H9 (cell line): ENCODE measurements at regions not wholly inside any gene's neighbourhood (a gene's known extent, or its start where the extent isn't known, plus 50 kb on each side); places are given as distances from the start of the nearest gene placed in this dataset.

ENCODE experiments used
- DNase-seq: peaks from one replicate; pipeline ENCODE4 v3.0.0-alpha.2; 2017
- H2AFZ ChIP-seq: one replicate; pipeline ENCODE4 v1.6.1; 2013; ENCODE audit warnings: mild to moderate bottlenecking, low read length, control low read depth, moderate library complexity
- H2AK5ac ChIP-seq: 2 replicates; pipeline ENCODE4 v1.6.1; 2013; ENCODE audit warnings: low read length, control low read depth, mixed read lengths; ENCODE audit not compliant: insufficient read length
- H2BK120ac ChIP-seq: one replicate; pipeline ENCODE4 v1.6.1; 2013; ENCODE audit warnings: low read depth, mild to moderate bottlenecking, low read length, control low read depth, inconsistent platforms; ENCODE audit not compliant: poor library complexity, severe bottlenecking
- H2BK12ac ChIP-seq: 2 replicates; pipeline ENCODE4 v1.6.1; 2013; ENCODE audit warnings: low read length, control low read depth, mixed read lengths, low read depth; ENCODE audit not compliant: insufficient read length
- H2BK15ac ChIP-seq: 2 replicates; pipeline ENCODE4 v1.6.1; 2013; ENCODE audit warnings: low read depth, low read length, control low read depth
- H2BK20ac ChIP-seq: one replicate; pipeline ENCODE4 v1.6.1; 2013; ENCODE audit warnings: low read depth, mild to moderate bottlenecking, low read length, control low read depth, inconsistent platforms; ENCODE audit not compliant: poor library complexity, severe bottlenecking
- H2BK5ac ChIP-seq: 2 replicates; pipeline ENCODE4 v1.6.1; 2013; ENCODE audit warnings: low read length, control low read depth, mixed read lengths; ENCODE audit not compliant: insufficient read length
- H3K14ac ChIP-seq: 2 replicates; pipeline ENCODE4 v1.6.1; 2013; ENCODE audit warnings: low read length, control low read depth; ENCODE audit not compliant: insufficient read depth
- H3K18ac ChIP-seq: 2 replicates; pipeline ENCODE4 v1.6.1; 2013; ENCODE audit warnings: low read depth, mild to moderate bottlenecking, mixed read lengths, low read length, control low read depth; ENCODE audit not compliant: insufficient read length
- H3K23ac ChIP-seq: 2 replicates; pipeline ENCODE4 v1.6.1; 2013; ENCODE audit warnings: low read length, control low read depth, mixed read lengths, low read depth; ENCODE audit not compliant: insufficient read length
- H3K23me2 ChIP-seq: 2 replicates; pipeline ENCODE4 v1.6.1; 2013; ENCODE audit warnings: low read depth, mild to moderate bottlenecking, mixed read lengths, low read length, control low read depth; ENCODE audit not compliant: insufficient read length, poor library complexity, severe bottlenecking
- H3K27ac ChIP-seq: 2 replicates; pipeline ENCODE4 v1.5.1; 2013; ENCODE audit warnings: low read length, control low read depth, mixed read lengths, low read depth; ENCODE audit not compliant: insufficient read length
- H3K27me3 ChIP-seq: 2 replicates; pipeline ENCODE4 v1.6.1; 2013; ENCODE audit warnings: low read length, control low read depth, inconsistent platforms; ENCODE audit not compliant: insufficient read depth
- H3K4ac ChIP-seq: 2 replicates; pipeline ENCODE4 v1.6.1; 2013; ENCODE audit warnings: low read depth, mild to moderate bottlenecking, control low read depth, inconsistent platforms, low read length, moderate library complexity
- H3K4me1 ChIP-seq: 2 replicates; pipeline ENCODE4 v1.6.1; 2013; ENCODE audit warnings: low read length, control low read depth, inconsistent platforms; ENCODE audit not compliant: insufficient read depth
- H3K4me2 ChIP-seq: 2 replicates; pipeline ENCODE4 v1.6.1; 2013; ENCODE audit warnings: low read length, control low read depth, mixed read lengths; ENCODE audit not compliant: insufficient read length, insufficient read depth
- H3K56ac ChIP-seq: 2 replicates; pipeline ENCODE4 v1.6.1; 2013; ENCODE audit warnings: low read depth, mild to moderate bottlenecking, mixed read lengths, low read length, control low read depth; ENCODE audit not compliant: insufficient read length
- H3K79me1 ChIP-seq: 2 replicates; pipeline ENCODE4 v1.6.1; 2013; ENCODE audit warnings: low read depth, mild to moderate bottlenecking, moderate library complexity, low read length, control low read depth, inconsistent platforms; ENCODE audit not compliant: insufficient read depth, poor library complexity, severe bottlenecking
- H3K79me2 ChIP-seq: 2 replicates; pipeline ENCODE4 v1.6.1; 2013; ENCODE audit warnings: low read length, control low read depth, inconsistent platforms; ENCODE audit not compliant: insufficient read depth
- H3K9ac ChIP-seq: 2 replicates; pipeline ENCODE4 v1.6.1; 2013; ENCODE audit warnings: low read length, control low read depth, mixed read lengths; ENCODE audit not compliant: insufficient read length; ENCODE audit errors: extremely low read depth
- H3K9me3 ChIP-seq: one replicate; pipeline ENCODE4 v1.6.1; 2013; ENCODE audit warnings: low read depth, low read length, inconsistent platforms; ENCODE audit not compliant: control insufficient read depth
- H3T11ph ChIP-seq: one replicate; pipeline ENCODE4 v1.6.1; 2013; ENCODE audit warnings: mild to moderate bottlenecking, low read length, control low read depth, inconsistent platforms
- H4K20me1 ChIP-seq: one replicate; pipeline ENCODE4 v1.6.1; 2013; ENCODE audit not compliant: control insufficient read depth, insufficient read length, insufficient read depth
- H4K5ac ChIP-seq: 2 replicates; pipeline ENCODE4 v1.6.1; 2013; ENCODE audit warnings: low read depth, mild to moderate bottlenecking, mixed read lengths, low read length, control low read depth; ENCODE audit not compliant: insufficient read length
- H4K8ac ChIP-seq: replicated peaks from 2 replicates; pipeline ENCODE4 v1.6.1; 2013; ENCODE audit warnings: low read length, control low read depth, mixed read lengths, low read depth; ENCODE audit not compliant: insufficient read length
- H4K91ac ChIP-seq: 2 replicates; pipeline ENCODE4 v1.6.1; 2013; ENCODE audit warnings: low read depth, mild to moderate bottlenecking, moderate library complexity, mixed read lengths, low read length, control low read depth; ENCODE audit not compliant: insufficient read length
- H3K27ac Mint-ChIP-seq, 3 experiments: 2 replicates in 2 of 3; 3 replicates in 1 of 3; pipeline ENCODE4 v1.8.0; 2020 to 2021; ENCODE audit warnings: mixed read lengths in 3 of 3, mild to moderate bottlenecking in 1 of 3, moderate library complexity in 1 of 3
- H3K27me3 Mint-ChIP-seq: 2 replicates; pipeline ENCODE4 v1.8.0; 2021; ENCODE audit warnings: low read depth, mild to moderate bottlenecking, moderate library complexity, mixed read lengths
- H3K36me3 Mint-ChIP-seq, 3 experiments: 2 replicates in 2 of 3; 3 replicates in 1 of 3; pipeline ENCODE4 v1.8.0; 2020 to 2021; ENCODE audit warnings: low read depth in 3 of 3, mixed read lengths in 3 of 3; ENCODE audit not compliant: insufficient read depth in 1 of 3
- H3K4me1 Mint-ChIP-seq, 2 experiments: 2 replicates each; pipeline ENCODE4 v1.8.0; 2020; ENCODE audit warnings: mixed read lengths in 2 of 2
- H3K4me3 Mint-ChIP-seq, 2 experiments: 2 replicates in 1 of 2; 3 replicates in 1 of 2; pipeline ENCODE4 v1.8.0; 2020 to 2021; ENCODE audit warnings: mild to moderate bottlenecking in 2 of 2, mixed read lengths in 2 of 2, moderate library complexity in 1 of 2
- H3K9me3 Mint-ChIP-seq, 2 experiments: 2 replicates in 1 of 2; 3 replicates in 1 of 2; pipeline ENCODE4 v1.8.0; 2020; ENCODE audit warnings: mild to moderate bottlenecking in 2 of 2, mixed read lengths in 2 of 2, moderate library complexity in 1 of 2
- CTCF ChIP-seq: fragments of 200-600 bp; sonication (generic); conservative IDR thresholded peaks from 3 replicates; pipeline ENCODE4 v1.8.0; 2021; ENCODE audit warnings: antibody characterized with exemption, mild to moderate bottlenecking
- WGBS: extraction: QIAGEN DNeasy Blood & Tissue Kit; methylation state at CpG from one replicate; pipeline ENCODE4 v1.1.7; 2013; ENCODE audit warnings: missing lambda C conversion rate, low lambda C conversion rate, mixed read lengths; ENCODE audit not compliant: insufficient read length; ENCODE audit errors: extremely low coverage; 5-methylcytosine and 5-hydroxymethylcytosine counted together

DNA sequence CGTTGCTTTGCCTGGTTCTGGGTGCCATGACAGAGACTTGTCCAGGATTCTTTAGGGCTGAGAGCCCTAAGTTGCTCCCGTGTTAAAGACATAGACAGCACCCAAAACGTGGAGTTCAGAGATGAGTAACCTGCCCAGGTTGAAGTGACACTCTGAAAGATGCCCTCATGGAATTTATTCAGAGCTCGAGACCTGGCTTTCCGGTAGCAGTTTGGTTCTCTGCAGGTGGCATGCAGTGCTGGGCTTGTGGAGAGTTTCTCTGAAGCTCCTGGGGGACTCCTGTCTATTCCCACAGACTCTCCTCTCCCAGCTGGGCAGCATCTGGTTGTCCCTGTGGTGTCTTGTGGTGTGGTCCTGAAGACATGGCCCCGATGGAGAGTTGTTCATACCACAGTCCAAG, 241.0 kb downstream of the RHOU start:
- no peak overlapping the region for H3T11ph ChIP-seq
- no peak overlapping the region for H2AFZ ChIP-seq
- no peaks in the 10 kb centered on the region for H3K23me2 ChIP-seq
- no peak overlapping the region for H3K56ac ChIP-seq
- no peaks in the 10 kb centered on the region for H3K27me3 ChIP-seq
- no peaks in the 10 kb centered on the region; a peak in 1 of 5 replicates for H3K9me3 Mint-ChIP-seq
- no peak overlapping the region for H3K4me3 Mint-ChIP-seq
- H3K4me2 ChIP-seq: no peak overlapping the region
- H3K9ac ChIP-seq: no peak overlapping the region
- H3K27ac ChIP-seq: no peak overlapping the region
- DNase-seq: peak; percentile 20
- H3K36me3 Mint-ChIP-seq: no peaks in the 10 kb centered on the region; a peak in 1 of 7 replicates
- no peaks in the 10 kb centered on the region for H3K79me1 ChIP-seq
- no peak overlapping the region for H2BK20ac ChIP-seq
- no peak overlapping the region for H3K14ac ChIP-seq
- no peak overlapping the region for H2AK5ac ChIP-seq
- H2BK120ac ChIP-seq: no peak overlapping the region
- no peak overlapping the region for H3K23ac ChIP-seq
- no CpG with 5 or more reads among the region's 6 CpGs for WGBS
- H3K4ac ChIP-seq: no peak overlapping the region
- H3K27me3 Mint-ChIP-seq: no peaks in the 10 kb centered on the region; the same call in none of the 2 replicates
- H3K18ac ChIP-seq: no peak overlapping the region
- no peaks in the 10 kb centered on the region; the same call in 1 of the 2 replicates for H3K4me1 ChIP-seq
- H3K4me1 Mint-ChIP-seq: peaks cover 40 to 43% of the 10 kb centered on the region in 2 experiments
- no peak overlapping the region for H4K8ac ChIP-seq
- H3K27ac Mint-ChIP-seq: no peak overlapping the region
- H4K91ac ChIP-seq: no peak overlapping the region
- no peak overlapping the region for H4K5ac ChIP-seq
- no peak overlapping the region for H2BK5ac ChIP-seq
- no peaks in the 10 kb centered on the region for H3K79me2 ChIP-seq
- no peaks in the 10 kb centered on the region for H3K9me3 ChIP-seq
- TF ChIP-seq CTCF: no peak
- no peaks in the 10 kb centered on the region for H4K20me1 ChIP-seq
- no peak overlapping the region for H2BK15ac ChIP-seq
- no peak overlapping the region for H2BK12ac ChIP-seq
